HCT116 (cell line): ENCODE measurements at regions not wholly inside any gene's neighbourhood (a gene's known extent, or its start where the extent isn't known, plus 50 kb on each side); places are given as distances from the start of the nearest gene placed in this dataset.

Source experiments
- ATAC-seq: fragments of 200-7000 bp; cut with Tn5 transposase; 2 replicates; pipeline ENCODE4 v1.9.1; 2020; ENCODE audit warnings: mild to moderate bottlenecking, moderate library complexity
- BruUV-seq: library from RNA; stranded (reverse); fragments of 400-500 nt; replicated peaks from 2 replicates; lab custom pipeline; 2021; lab: Mats Ljungman, UMichigan
- CTCF ChIA-PET: fragments of 300-600 bp; sonication (Branson Sonifier 250); formaldehyde crosslinking; loops from one replicate; lab custom pipeline; 2021; ENCODE audit warnings: antibody characterized with exemption; lab: Charles Lee
- POLR2A ChIA-PET: fragments of 300-600, 350-600 bp; sonication (Branson Sonifier 250); formaldehyde crosslinking; loops from one replicate; lab custom pipeline; 2021; ENCODE audit warnings: antibody characterized with exemption; lab: Charles Lee
- RAD21 ChIA-PET, 2 experiments: fragments of 300-600 bp; sonication (Branson Sonifier 250); formaldehyde crosslinking; loops; one replicate each; lab custom pipeline; 2023; ENCODE audit warnings: low total read pairs in 2 of 2; ENCODE audit not compliant: uncharacterized antibody in 2 of 2, unreplicated experiment in 2 of 2, low non-redundant PET in 1 of 2; lab: Charles Lee
- DNase-seq: peaks from one replicate; pipeline ENCODE4 v3.0.0-alpha.2; 2010; ENCODE audit warnings: low read depth, low spot score
- H2AFZ ChIP-seq: fragments of 200-600 bp; shearing (Covaris generic), sonication (generic); 2 replicates; pipeline ENCODE4 v1.6.1; 2017; ENCODE audit warnings: low read depth, mixed run types, mixed read lengths, antibody characterized with exemption, low read length; ENCODE audit not compliant: poor library complexity, severe bottlenecking
- H3K27ac ChIP-seq: 2 replicates; pipeline ENCODE4 v1.5.1; 2012; ENCODE audit warnings: low read depth, low read length
- H3K27me3 ChIP-seq: fragments of 200-600 bp; sonication (generic); 2 replicates; pipeline ENCODE4 v1.6.1; 2016; ENCODE audit warnings: mixed run types, low read length, mixed read lengths; ENCODE audit not compliant: insufficient read depth
- H3K36me3 ChIP-seq, 2 experiments: fragments of 200-500 bp in 1 of 2; fragments of 200-600 bp in 1 of 2; sonication (Bioruptor generic) in 1 of 2; sonication (generic) in 1 of 2; 2 replicates each; pipeline versions ENCODE4 v1.5.1 to v1.6.1; 2014 to 2016; ENCODE audit warnings: low read length in 2 of 2, inconsistent platforms in 1 of 2, mixed read lengths in 1 of 2, mixed run types in 1 of 2; ENCODE audit not compliant: insufficient read depth in 2 of 2, control insufficient read depth in 1 of 2
- H3K4me1 ChIP-seq, 2 experiments: fragments of 200-600 bp in 1 of 2; sonication (generic) in 1 of 2; 2 replicates each; pipeline versions ENCODE4 v1.5.1 to v1.6.1; 2012 to 2017; ENCODE audit warnings: low read length in 2 of 2, inconsistent platforms in 1 of 2, mild to moderate bottlenecking in 1 of 2, mixed read lengths in 1 of 2, mixed run types in 1 of 2, moderate library complexity in 1 of 2; ENCODE audit not compliant: insufficient read depth in 2 of 2, control insufficient read depth in 1 of 2
- H3K4me2 ChIP-seq: fragments of 200-600 bp; sonication (generic); 2 replicates; pipeline ENCODE4 v1.6.1; 2017; ENCODE audit warnings: mixed run types, low read length, mixed read lengths
- H3K4me3 ChIP-seq, 2 experiments: fragments of 200-600 bp in 1 of 2; sonication (generic) in 1 of 2; replicated peaks in 1 of 2; 2 replicates each; pipeline ENCODE4 v1.5.1; 2011 to 2016; ENCODE audit warnings: low read length in 2 of 2, control low read depth in 1 of 2, low read depth in 1 of 2, mild to moderate bottlenecking in 1 of 2, mixed read lengths in 1 of 2, mixed run types in 1 of 2
- H3K79me2 ChIP-seq: fragments of 200-600 bp; sonication (generic); 2 replicates; pipeline ENCODE4 v1.6.1; 2017; ENCODE audit warnings: mild to moderate bottlenecking, mixed run types, low read length, moderate library complexity, mixed read lengths; ENCODE audit not compliant: insufficient read depth
- H3K9ac ChIP-seq: fragments of 200-600 bp; sonication (generic); 2 replicates; pipeline ENCODE4 v1.6.1; 2016; ENCODE audit warnings: low read length, mixed read lengths
- H3K9me2 ChIP-seq: fragments of 200-600 bp; sonication (generic), shearing (Covaris generic); 2 replicates; pipeline ENCODE4 v1.6.1; 2017; ENCODE audit warnings: mixed run types, mild to moderate bottlenecking, moderate library complexity; ENCODE audit not compliant: insufficient read depth
- H3K9me3 ChIP-seq, 2 experiments: fragments of 200-500 bp in 1 of 2; fragments of 200-600 bp in 1 of 2; sonication (Bioruptor generic) in 1 of 2; sonication (generic) in 1 of 2; 2 replicates each; pipeline ENCODE4 v1.6.1; 2014 to 2017; ENCODE audit warnings: low read length in 2 of 2, mixed read lengths in 2 of 2, inconsistent platforms in 1 of 2, low read depth in 1 of 2, mild to moderate bottlenecking in 1 of 2, mixed run types in 1 of 2, moderate library complexity in 1 of 2; ENCODE audit not compliant: control insufficient read depth in 1 of 2, insufficient read depth in 1 of 2
- H4K20me1 ChIP-seq: fragments of 200-600 bp; sonication (generic), shearing (Covaris generic); 2 replicates; pipeline ENCODE4 v1.6.1; 2017; ENCODE audit warnings: mixed run types, mild to moderate bottlenecking, moderate library complexity; ENCODE audit not compliant: insufficient read depth
- CEBPB ChIP-seq: IDR thresholded peaks from 2 replicates; pipeline ENCODE4 v1.6.1; 2012; ENCODE audit warnings: low read depth
- EGR1 ChIP-seq: IDR thresholded peaks from 2 replicates; pipeline ENCODE4 v1.6.1; 2012; ENCODE audit warnings: low read depth
- FOSL1 ChIP-seq: IDR thresholded peaks from 2 replicates; pipeline ENCODE4 v1.6.1; 2012; ENCODE audit warnings: low read depth
- JUND ChIP-seq: IDR thresholded peaks from 2 replicates; pipeline ENCODE4 v1.6.1; 2012
- POLR2A ChIP-seq: IDR thresholded peaks from 2 replicates; pipeline ENCODE4 v1.7.0; 2011; ENCODE audit warnings: borderline replicate concordance; ENCODE audit not compliant: insufficient read depth, insufficient read length; ENCODE audit errors: extremely low read depth
- POLR2AphosphoS5 ChIP-seq: IDR thresholded peaks from 2 replicates; pipeline ENCODE4 v1.6.1; 2011; ENCODE audit warnings: mild to moderate bottlenecking, low read depth, low read length, moderate library complexity
- RAD21 ChIP-seq: IDR thresholded peaks from 2 replicates; pipeline ENCODE4 v1.6.1; 2012; ENCODE audit warnings: low read depth, mild to moderate bottlenecking
- SRF ChIP-seq: IDR thresholded peaks from 2 replicates; pipeline ENCODE4 v1.6.1; 2012; ENCODE audit warnings: low read depth
- YY1 ChIP-seq: IDR thresholded peaks from 2 replicates; pipeline ENCODE4 v1.6.1; 2011; ENCODE audit warnings: low read length, low read depth, moderate library complexity, mild to moderate bottlenecking; ENCODE audit not compliant: insufficient replicate concordance; ENCODE audit errors: extremely low read depth
- ZFX ChIP-seq: fragments of 450-650 bp; IDR thresholded peaks from 2 replicates; pipeline ENCODE4 v1.6.1; 2017
- ZNF274 ChIP-seq: fragments of 200-500 bp; sonication (Bioruptor generic); IDR thresholded peaks from 2 replicates; pipeline ENCODE4 v1.6.1; 2014; ENCODE audit warnings: mild to moderate bottlenecking, low read depth, low read length, inconsistent platforms
- intact Hi-C: fragments of 100-400 bp; cut with micrococcal nuclease; formaldehyde crosslinking; loops from 2 replicates; pipeline ENCODE4 v1.10.0; 2022
- TF ChIP-seq, protein P1 (sequence below), 3 experiments: fragments of 200-600 bp in 1 of 3; sonication (generic) in 1 of 3; IDR thresholded peaks in 2 of 3; conservative IDR thresholded peaks in 1 of 3; 2 replicates each; pipeline ENCODE4 v1.5.1; 2012 to 2017; ENCODE audit warnings: low read depth in 2 of 3, low read length in 2 of 3, antibody characterized with exemption in 1 of 3, borderline replicate concordance in 1 of 3, control low read depth in 1 of 3, mild to moderate bottlenecking in 1 of 3, mixed read lengths in 1 of 3, mixed run types in 1 of 3, moderate library complexity in 1 of 3; ENCODE audit not compliant: insufficient read depth in 1 of 3
- TF ChIP-seq, protein P2 (sequence below): IDR thresholded peaks from 2 replicates; pipeline ENCODE4 v1.6.1; 2011; ENCODE audit warnings: mild to moderate bottlenecking, low read length, moderate library complexity; ENCODE audit not compliant: insufficient replicate concordance; ENCODE audit errors: extremely low read depth
- TF ChIP-seq, protein P3 (sequence below): IDR thresholded peaks from 2 replicates; pipeline ENCODE4 v1.6.1; 2012; ENCODE audit warnings: low read depth
- TF ChIP-seq, protein P4 (sequence below): IDR thresholded peaks from 2 replicates; pipeline ENCODE4 v1.6.1; 2012
- TF ChIP-seq, protein P5 (sequence below): IDR thresholded peaks from 2 replicates; pipeline ENCODE4 v1.6.1; 2012

DNA sequence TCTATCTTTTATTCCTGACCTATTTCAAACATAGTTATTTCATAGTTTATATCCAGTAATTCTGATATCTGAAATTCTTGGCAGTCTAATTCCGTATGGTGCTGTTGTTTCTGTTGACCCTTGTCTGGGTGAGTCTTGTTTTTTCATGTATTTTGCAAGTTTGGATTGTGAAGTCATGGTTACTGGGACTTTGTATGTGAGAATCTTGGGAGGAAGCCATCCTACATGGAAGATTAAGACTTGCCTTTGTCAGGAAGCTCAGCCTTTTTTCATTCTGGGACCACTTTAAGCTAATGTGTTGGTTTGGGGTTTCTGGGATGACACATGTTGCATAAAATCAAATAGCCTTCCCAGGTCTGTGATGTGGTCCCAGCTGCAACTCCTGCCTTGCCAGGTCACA lies 191.6 kb upstream of the E2F7 start:
- Histone ChIP-seq H3K9ac (no peak overlapping the region), H3K27me3 (no peaks in the 10 kb centered on the region), H3K9me2 (no peaks in the 10 kb centered on the region), H4K20me1 (no peaks in the 10 kb centered on the region), H3K4me1 (no peaks in the 10 kb centered on the region), H3K4me2 (no peak overlapping the region), H3K79me2 (no peaks in the 10 kb centered on the region), H3K27ac (no peak overlapping the region), H3K36me3 (no peaks in the 10 kb centered on the region), H3K4me3 (no peak overlapping the region), H2AFZ (no peak overlapping the region), H3K9me3 (no peaks in the 10 kb centered on the region)
- intact Hi-C loops, result no loop called here
- POLR2A ChIA-PET, result no interaction called here
- no TSS peak for BruUV-seq
- no peak for DNase-seq
- ATAC-seq, result no peak
- no peak for TF ChIP-seq EGR1
- TF ChIP-seq, protein P1, sequence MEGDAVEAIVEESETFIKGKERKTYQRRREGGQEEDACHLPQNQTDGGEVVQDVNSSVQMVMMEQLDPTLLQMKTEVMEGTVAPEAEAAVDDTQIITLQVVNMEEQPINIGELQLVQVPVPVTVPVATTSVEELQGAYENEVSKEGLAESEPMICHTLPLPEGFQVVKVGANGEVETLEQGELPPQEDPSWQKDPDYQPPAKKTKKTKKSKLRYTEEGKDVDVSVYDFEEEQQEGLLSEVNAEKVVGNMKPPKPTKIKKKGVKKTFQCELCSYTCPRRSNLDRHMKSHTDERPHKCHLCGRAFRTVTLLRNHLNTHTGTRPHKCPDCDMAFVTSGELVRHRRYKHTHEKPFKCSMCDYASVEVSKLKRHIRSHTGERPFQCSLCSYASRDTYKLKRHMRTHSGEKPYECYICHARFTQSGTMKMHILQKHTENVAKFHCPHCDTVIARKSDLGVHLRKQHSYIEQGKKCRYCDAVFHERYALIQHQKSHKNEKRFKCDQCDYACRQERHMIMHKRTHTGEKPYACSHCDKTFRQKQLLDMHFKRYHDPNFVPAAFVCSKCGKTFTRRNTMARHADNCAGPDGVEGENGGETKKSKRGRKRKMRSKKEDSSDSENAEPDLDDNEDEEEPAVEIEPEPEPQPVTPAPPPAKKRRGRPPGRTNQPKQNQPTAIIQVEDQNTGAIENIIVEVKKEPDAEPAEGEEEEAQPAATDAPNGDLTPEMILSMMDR (IDR thresholded peaks at IDR 0.05 in 2 of 3, conservative IDR thresholded peaks at IDR 0.05 in 1 of 3; ENCODE audit: borderline replicate concordance in 1 of 3, insufficient read depth in 1 of 3, low read depth in 2 of 3, low read length in 2 of 3), result no peak
- no peak for TF ChIP-seq POLR2A
- TF ChIP-seq, protein P2, sequence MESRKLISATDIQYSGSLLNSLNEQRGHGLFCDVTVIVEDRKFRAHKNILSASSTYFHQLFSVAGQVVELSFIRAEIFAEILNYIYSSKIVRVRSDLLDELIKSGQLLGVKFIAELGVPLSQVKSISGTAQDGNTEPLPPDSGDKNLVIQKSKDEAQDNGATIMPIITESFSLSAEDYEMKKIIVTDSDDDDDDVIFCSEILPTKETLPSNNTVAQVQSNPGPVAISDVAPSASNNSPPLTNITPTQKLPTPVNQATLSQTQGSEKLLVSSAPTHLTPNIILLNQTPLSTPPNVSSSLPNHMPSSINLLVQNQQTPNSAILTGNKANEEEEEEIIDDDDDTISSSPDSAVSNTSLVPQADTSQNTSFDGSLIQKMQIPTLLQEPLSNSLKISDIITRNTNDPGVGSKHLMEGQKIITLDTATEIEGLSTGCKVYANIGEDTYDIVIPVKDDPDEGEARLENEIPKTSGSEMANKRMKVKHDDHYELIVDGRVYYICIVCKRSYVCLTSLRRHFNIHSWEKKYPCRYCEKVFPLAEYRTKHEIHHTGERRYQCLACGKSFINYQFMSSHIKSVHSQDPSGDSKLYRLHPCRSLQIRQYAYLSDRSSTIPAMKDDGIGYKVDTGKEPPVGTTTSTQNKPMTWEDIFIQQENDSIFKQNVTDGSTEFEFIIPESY, result no peak
- TF ChIP-seq RAD21, result no peak
- TF ChIP-seq POLR2AphosphoS5, result no peak
- TF ChIP-seq, protein P3, sequence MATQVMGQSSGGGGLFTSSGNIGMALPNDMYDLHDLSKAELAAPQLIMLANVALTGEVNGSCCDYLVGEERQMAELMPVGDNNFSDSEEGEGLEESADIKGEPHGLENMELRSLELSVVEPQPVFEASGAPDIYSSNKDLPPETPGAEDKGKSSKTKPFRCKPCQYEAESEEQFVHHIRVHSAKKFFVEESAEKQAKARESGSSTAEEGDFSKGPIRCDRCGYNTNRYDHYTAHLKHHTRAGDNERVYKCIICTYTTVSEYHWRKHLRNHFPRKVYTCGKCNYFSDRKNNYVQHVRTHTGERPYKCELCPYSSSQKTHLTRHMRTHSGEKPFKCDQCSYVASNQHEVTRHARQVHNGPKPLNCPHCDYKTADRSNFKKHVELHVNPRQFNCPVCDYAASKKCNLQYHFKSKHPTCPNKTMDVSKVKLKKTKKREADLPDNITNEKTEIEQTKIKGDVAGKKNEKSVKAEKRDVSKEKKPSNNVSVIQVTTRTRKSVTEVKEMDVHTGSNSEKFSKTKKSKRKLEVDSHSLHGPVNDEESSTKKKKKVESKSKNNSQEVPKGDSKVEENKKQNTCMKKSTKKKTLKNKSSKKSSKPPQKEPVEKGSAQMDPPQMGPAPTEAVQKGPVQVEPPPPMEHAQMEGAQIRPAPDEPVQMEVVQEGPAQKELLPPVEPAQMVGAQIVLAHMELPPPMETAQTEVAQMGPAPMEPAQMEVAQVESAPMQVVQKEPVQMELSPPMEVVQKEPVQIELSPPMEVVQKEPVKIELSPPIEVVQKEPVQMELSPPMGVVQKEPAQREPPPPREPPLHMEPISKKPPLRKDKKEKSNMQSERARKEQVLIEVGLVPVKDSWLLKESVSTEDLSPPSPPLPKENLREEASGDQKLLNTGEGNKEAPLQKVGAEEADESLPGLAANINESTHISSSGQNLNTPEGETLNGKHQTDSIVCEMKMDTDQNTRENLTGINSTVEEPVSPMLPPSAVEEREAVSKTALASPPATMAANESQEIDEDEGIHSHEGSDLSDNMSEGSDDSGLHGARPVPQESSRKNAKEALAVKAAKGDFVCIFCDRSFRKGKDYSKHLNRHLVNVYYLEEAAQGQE, result no peak
- no peak for TF ChIP-seq ZNF274
- no peak for TF ChIP-seq JUND
- no peak for TF ChIP-seq FOSL1
- no peak for TF ChIP-seq SRF
- TF ChIP-seq YY1, result no peak
- TF ChIP-seq, protein P4, sequence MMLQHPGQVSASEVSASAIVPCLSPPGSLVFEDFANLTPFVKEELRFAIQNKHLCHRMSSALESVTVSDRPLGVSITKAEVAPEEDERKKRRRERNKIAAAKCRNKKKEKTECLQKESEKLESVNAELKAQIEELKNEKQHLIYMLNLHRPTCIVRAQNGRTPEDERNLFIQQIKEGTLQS, result no peak
- TF ChIP-seq ZFX, result no peak
- TF ChIP-seq, protein P5, sequence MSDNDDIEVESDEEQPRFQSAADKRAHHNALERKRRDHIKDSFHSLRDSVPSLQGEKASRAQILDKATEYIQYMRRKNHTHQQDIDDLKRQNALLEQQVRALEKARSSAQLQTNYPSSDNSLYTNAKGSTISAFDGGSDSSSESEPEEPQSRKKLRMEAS, result no peak
- TF ChIP-seq CEBPB, result no peak
- CTCF ChIA-PET, result no interaction called here
- RAD21 ChIA-PET, result no interaction called here
